ENCODE measurements at regions not wholly inside any gene's neighbourhood (a gene's known extent, or its start where the extent isn't known, plus 50 kb on each side); places are given as distances from the start of the nearest gene placed in this dataset.

DNA sequence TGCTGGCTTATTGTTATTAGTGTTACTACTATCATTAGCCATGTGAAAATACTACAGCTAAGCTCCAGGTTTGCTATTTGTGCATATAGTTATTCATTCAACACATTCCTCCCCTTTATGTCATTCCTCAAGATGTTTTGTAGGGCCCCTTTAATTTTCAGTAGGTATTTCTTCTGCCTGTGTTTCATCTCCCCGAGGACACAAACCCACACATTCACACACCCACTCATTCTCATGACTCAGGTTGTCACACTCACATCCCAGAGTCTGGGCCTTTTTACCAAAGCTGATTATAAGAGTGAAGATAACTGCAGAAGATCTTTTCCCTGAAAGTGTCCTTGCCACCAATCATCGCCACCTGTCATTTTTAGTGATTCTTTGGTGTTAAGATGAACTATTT, 68.6 kb upstream of the SPOPL start:
- peak in 18 of 56 donors; percentile 1 to 54 (median 16) for DNase-seq

DNA sequence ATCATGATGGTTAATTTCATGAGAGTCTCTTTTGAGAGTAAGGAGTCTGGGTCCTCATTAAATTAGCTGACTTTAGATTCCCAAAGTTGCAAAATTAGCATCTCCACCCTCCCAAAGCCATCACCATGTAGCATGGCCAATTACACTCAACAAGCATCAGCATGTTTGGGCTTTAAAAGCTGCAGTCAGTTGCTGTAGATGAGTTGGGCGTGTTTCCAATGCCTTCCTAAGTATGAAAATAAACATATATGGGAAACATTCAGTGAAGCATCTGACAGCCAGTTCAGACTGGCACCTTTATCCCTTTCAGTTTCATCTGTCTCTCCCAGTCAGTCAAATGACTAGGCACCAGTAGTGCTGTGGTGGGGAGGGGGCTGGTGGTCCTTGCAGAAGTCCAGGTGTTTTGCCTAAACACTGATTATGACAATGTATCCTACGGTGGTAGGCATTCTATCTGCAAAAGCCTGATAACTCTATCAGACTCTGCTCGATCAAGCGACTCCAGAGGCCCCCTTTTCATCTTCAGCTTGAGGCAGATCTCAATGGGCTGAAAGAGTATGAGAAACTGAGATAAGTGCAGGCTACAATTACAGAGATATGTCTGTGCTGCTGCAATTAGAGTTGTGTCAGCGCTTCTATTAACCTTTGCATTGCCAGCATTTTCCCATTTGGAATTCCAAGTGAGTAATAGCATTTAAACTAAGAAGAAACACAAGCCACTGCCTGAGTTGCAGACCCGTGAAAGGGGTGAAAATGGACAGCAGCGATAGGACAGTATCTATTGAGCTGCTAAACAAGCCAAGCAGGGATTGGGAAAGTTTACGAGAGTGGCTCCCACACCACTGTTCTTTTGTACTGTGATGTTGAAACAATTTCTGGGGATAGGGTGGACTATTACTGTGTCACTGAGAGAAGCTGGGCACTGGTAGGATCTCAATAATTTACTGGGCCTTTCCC, 67.3 kb upstream of the SPOPL start:
- no peak for DNase-seq

DNA sequence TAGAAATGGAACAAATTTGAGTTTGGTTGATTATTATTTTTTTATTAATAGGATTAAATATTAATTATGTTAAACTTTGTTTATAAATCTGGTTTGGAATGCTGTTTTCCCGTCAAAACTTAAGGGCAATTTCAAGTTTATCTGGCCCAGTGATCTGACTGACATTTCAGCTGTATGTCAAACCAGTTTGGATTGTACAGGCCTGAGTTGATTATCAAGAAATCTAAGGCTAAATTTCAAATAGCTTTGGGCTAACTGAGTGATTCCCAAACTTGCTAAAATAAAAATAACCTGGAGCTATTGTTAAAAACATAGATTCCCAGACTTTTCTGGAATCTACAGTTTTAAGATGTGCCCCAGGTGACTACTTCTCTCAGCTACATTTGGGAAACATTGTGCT, 65.9 kb upstream of the SPOPL start:
- no peak for DNase-seq

DNA sequence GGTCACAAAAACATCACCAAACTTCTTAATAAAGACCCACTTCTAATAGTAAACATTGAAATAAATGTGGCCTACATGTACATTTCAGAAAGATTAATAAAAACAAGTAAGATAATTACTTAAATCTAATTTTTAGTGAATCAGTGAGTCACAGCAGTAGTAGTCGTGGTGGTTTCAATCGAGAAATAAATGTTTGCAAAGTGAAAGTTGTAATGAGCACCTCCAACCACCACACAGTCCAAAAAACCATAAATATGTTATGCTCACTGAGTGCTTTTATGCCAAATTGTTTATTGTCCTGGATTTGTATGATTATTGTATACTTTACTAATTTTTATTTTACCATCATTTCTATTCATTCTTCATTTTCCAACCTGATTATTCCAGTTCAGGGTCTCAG, 61.8 kb upstream of the SPOPL start:
- DNase-seq = no peak

DNA sequence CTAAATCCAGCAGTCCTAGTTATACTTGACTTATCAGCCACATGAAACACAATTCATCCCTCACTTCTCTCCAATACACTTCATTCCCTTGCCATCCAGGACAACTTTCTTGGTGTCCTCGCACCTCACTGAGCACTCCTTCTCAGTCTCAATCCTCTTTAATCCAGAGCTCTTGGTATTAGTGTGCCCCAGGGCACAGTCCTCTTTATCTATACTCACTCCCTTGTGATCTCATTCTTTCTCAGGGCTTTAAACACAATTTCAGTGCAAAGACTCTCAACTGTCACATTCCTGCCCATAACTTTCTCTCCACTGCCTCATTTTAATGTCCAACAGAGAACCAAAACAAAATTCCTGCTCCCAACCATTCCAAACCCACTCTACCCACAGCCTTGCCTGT, 60.8 kb upstream of the SPOPL start:
- no peak for DNase-seq

DNA sequence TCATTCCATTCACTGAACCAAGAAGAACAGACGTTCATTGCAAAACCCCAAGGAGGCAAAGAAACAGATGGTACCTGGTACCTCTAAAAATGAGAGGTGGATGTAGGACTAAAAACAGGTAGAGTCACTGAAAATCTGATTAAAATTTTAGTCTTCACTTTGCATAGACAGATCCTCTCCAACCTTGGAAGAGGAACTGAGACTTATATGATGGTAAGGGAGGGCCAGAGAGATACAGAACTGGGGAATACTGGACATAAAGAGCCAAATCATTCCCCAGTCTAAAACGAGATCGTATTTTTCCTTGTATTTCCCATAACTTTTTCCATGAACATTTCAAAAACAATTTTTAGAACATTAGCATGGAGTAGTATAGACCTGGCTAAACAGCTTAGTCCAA, 59.7 kb upstream of the SPOPL start:
- no peak for DNase-seq

DNA sequence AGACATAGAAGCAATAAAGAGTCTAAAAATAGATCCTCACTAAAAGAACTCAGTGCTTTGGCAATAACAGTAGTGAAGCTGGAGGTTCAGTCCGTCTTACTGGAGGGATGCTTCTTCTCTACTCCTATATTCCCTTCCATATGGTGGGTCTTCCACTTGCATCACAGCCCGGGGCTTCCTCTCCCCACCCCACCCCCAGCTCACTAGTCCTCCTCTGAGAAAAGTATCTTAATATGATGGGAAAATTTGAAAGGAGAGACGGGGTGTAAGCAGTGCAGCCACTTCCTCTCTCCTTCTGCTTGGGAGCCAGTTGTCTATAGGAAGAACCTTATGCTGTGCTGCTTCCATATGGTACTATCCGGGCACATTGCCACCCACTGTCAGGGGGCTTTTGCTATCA, 57.2 kb upstream of the SPOPL start:
- no peak for DNase-seq

DNA sequence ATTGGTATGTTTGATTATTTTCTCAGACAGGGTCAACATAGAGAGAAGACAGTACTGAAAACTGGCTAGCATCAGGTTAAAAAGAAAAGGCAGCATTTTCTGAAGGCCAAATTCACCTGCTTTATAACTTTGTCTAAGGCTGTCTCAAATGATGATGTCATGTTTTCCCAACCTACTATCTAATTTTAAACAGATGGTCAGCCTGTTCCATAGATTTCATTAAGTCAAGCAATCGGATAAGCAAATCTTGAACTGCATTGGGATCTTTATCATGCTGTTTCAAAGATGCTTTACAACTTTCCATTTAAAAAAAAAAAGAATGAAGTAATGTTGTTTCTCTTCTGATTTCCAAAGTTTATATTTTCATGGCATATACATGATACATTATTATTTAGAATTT, 56.3 kb upstream of the SPOPL start:
- no peak for DNase-seq

DNA sequence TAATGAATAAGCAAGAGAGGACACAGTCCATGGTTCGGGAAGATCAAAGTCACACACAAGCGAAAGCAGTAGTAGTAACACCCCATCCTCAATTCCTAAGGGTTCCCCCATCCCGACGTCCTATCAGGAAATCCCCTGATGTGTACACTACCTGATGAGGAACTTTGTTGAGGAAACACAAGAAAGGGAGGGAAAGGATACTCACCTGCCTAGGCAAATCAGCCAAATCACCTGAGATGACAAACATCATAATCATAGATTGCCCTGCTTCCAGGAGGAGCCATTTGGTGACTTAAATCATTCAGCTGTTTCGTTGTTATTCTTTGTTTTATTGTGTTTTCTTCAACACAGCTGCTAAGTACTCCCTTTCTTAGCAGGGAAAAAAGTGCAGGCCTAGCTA, 55.5 kb upstream of the SPOPL start:
- DNase-seq = no peak

DNA sequence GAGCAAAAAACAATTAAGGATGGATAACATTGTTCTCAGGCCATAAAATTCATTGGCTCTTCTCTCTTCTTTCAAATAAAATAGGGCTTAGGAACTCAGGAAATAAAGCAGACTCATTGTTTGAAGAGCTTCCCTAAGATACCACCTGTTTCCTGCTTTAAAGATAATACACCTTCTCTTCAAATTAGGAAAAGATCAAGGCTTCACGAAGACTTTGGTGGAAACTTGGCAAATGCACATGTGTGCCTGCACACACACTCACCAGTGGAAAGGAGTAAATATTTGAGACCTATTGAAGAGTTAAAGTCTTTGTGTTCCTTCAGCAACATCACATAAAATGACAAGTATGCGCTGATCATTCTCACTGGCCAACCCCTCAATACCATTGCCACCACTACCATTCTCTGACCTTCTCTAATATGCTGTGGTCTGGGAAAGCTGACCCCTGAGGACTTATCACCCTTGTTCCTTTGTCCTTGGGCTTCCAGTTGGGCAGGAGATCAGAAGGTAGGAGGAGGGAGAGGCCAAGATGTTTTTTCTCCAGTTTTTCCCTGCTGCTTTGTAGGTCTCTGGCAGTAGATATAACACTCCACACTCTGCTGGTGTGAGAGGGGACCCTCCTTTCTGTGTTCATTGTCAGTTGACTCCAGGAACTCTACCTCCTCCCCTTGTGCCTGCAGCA, 53.5 kb upstream of the SPOPL start:
- DNase-seq = no peak

Data from nucleus accumbens (tissue), 56 donors.